Keratinocyte (primary cell): ENCODE measurements at regions not wholly inside any gene's neighbourhood (a gene's known extent, or its start where the extent isn't known, plus 50 kb on each side); places are given as distances from the start of the nearest gene placed in this dataset.

Source experiments
- DNase-seq: peaks from one replicate; pipeline ENCODE4 v3.0.0-alpha.2; 2011; ENCODE audit warnings: low read depth, missing footprints, low spot score
- FAIRE-seq: peaks from 2 replicates; lab custom pipeline; 2011; peaks lifted over from hg19 to GRCh38; lab: Jason Lieb, UNC
- H2AFZ ChIP-seq: 2 replicates; pipeline ENCODE4 v1.6.0; 2012; ENCODE audit warnings: low read length, control low read depth, inconsistent platforms; ENCODE audit not compliant: control insufficient read depth
- H3K27ac ChIP-seq: 2 replicates; pipeline ENCODE4 v1.5.1; 2011; ENCODE audit warnings: low read length; ENCODE audit not compliant: control insufficient read depth, insufficient read depth
- H3K27me3 ChIP-seq: 3 replicates; pipeline ENCODE4 v1.6.0; 2011; ENCODE audit warnings: low read length; ENCODE audit not compliant: control insufficient read depth, insufficient read depth; ENCODE audit errors: extremely low read depth
- H3K36me3 ChIP-seq, 2 experiments: 2 replicates in 1 of 2; 3 replicates in 1 of 2; pipeline ENCODE4 v1.5.1; 2011; ENCODE audit warnings: low read length in 2 of 2, mild to moderate bottlenecking in 1 of 2; ENCODE audit not compliant: control insufficient read depth in 2 of 2, insufficient read depth in 2 of 2; ENCODE audit errors: extremely low read depth in 1 of 2
- H3K4me1 ChIP-seq: 3 replicates; pipeline ENCODE4 v1.5.1; 2011; ENCODE audit warnings: low read length; ENCODE audit not compliant: control insufficient read depth, insufficient read depth; ENCODE audit errors: extremely low read depth
- H3K4me2 ChIP-seq: 3 replicates; pipeline ENCODE4 v1.6.0; 2011; ENCODE audit warnings: low read depth, low read length; ENCODE audit not compliant: control insufficient read depth, insufficient read depth; ENCODE audit errors: extremely low read depth
- H3K4me3 ChIP-seq, 3 experiments: fragments of 200-600 bp in 1 of 3; sonication (generic) in 1 of 3; 2 replicates in 2 of 3; 3 replicates in 1 of 3; pipeline ENCODE4 v1.5.1; 2011 to 2016; ENCODE audit warnings: low read length in 3 of 3, mild to moderate bottlenecking in 3 of 3, control low read depth in 2 of 3, inconsistent platforms in 1 of 3, low read depth in 1 of 3, mixed read lengths in 1 of 3, mixed run types in 1 of 3, moderate library complexity in 1 of 3; ENCODE audit not compliant: control insufficient read depth in 2 of 3, insufficient read depth in 2 of 3; ENCODE audit errors: extremely low read depth in 1 of 3
- H3K79me2 ChIP-seq: 2 replicates; pipeline ENCODE4 v1.6.0; 2012; ENCODE audit warnings: low read length; ENCODE audit not compliant: control insufficient read depth, insufficient read depth
- H3K9ac ChIP-seq: 3 replicates; pipeline ENCODE4 v1.6.0; 2011; ENCODE audit warnings: low read length; ENCODE audit not compliant: control insufficient read depth, insufficient read depth; ENCODE audit errors: extremely low read depth
- H3K9me1 ChIP-seq: 3 replicates; pipeline ENCODE4 v1.6.0; 2011; ENCODE audit warnings: low read length; ENCODE audit not compliant: control insufficient read depth, insufficient read depth; ENCODE audit errors: extremely low read depth
- H3K9me3 ChIP-seq: 2 replicates; pipeline ENCODE4 v1.5.1; 2012; ENCODE audit warnings: low read depth, low read length; ENCODE audit not compliant: control insufficient read depth
- H4K20me1 ChIP-seq: 3 replicates; pipeline ENCODE4 v1.6.0; 2011; ENCODE audit warnings: low read length; ENCODE audit not compliant: control insufficient read depth, insufficient read depth; ENCODE audit errors: extremely low read depth
- CTCF ChIP-seq, 3 experiments: IDR thresholded peaks in 1 of 3; conservative IDR thresholded peaks in 1 of 3; optimal IDR thresholded peaks in 1 of 3; 2 replicates in 2 of 3; 3 replicates in 1 of 3; pipeline versions ENCODE3 to v1.5.1; 2011; ENCODE audit warnings: low read length in 3 of 3, mild to moderate bottlenecking in 3 of 3, moderate library complexity in 2 of 3, control low read depth in 1 of 3, inconsistent platforms in 1 of 3; ENCODE audit not compliant: insufficient read depth in 2 of 3; ENCODE audit errors: extremely low read depth in 1 of 3
- EZH2 ChIP-seq: IDR thresholded peaks from one replicate; pipeline ENCODE4 v1.6.1; 2012; ENCODE audit warnings: inconsistent platforms, mild to moderate bottlenecking, low read length, moderate library complexity
- dilution Hi-C: fragments of 300-500 bp; cut with MboI; formaldehyde crosslinking; loops from one replicate; pipeline ENCODE4 v1.7.0; 2020; ENCODE audit warnings: low sequenced_read_pairs; ENCODE audit not compliant: extremely low pct_ligation_motif_present

- Histone ChIP-seq H3K79me2 (no peaks in the 10 kb centered on the region), H3K4me3 (no peak overlapping the region), H3K4me1 (peaks cover 9% of the 10 kb centered on the region), H3K36me3 (no peaks in the 10 kb centered on the region), H2AFZ (no peak overlapping the region), H3K9ac (no peak overlapping the region), H3K4me2 (no peak overlapping the region), H3K27me3 (no peaks in the 10 kb centered on the region), H3K27ac (no peak overlapping the region), H3K9me1 (no peaks in the 10 kb centered on the region), H3K9me3 (no peaks in the 10 kb centered on the region), H4K20me1 (no peaks in the 10 kb centered on the region)
- no peak for TF ChIP-seq CTCF (optimal IDR thresholded peaks at IDR 0.05 in 1 of 3, IDR thresholded peaks at IDR 0.05 in 1 of 3, conservative IDR thresholded peaks at IDR 0.05 in 1 of 3; ENCODE audit: extremely low read depth in 1 of 3, insufficient read depth in 2 of 3, low read length in 3 of 3)
- no peak for TF ChIP-seq EZH2
- FAIRE-seq (no peak), DNase-seq (no peak)
- dilution Hi-C loops, result no loop called here
Measured at GRCh38 chr1:218742467-218743262, 397.5 kb downstream of the TGFB2 start.

- Histone ChIP-seq H3K27ac (no peak overlapping the region), H3K9me3 (no peaks in the 10 kb centered on the region), H3K4me2 (no peak overlapping the region), H3K4me3 (no peak overlapping the region), H4K20me1 (no peaks in the 10 kb centered on the region), H3K4me1 (peaks cover 9% of the 10 kb centered on the region), H2AFZ (peak overlapping the region; percentile 28), H3K9ac (no peak overlapping the region), H3K36me3 (no peaks in the 10 kb centered on the region), H3K27me3 (no peaks in the 10 kb centered on the region), H3K9me1 (no peaks in the 10 kb centered on the region), H3K79me2 (no peaks in the 10 kb centered on the region)
- dilution Hi-C loops, result no loop called here
- FAIRE-seq, result peak; percentile 84
- DNase-seq, result peak; percentile 15
- TF ChIP-seq EZH2, result no peak
- TF ChIP-seq CTCF (optimal IDR thresholded peaks at IDR 0.05 in 1 of 3, IDR thresholded peaks at IDR 0.05 in 1 of 3, conservative IDR thresholded peaks at IDR 0.05 in 1 of 3; ENCODE audit: extremely low read depth in 1 of 3, insufficient read depth in 2 of 3, low read length in 3 of 3), result no peak
Measured at GRCh38 chr1:218743861-218744505, 398.8 kb downstream of the TGFB2 start.
